T-helper 17 cell (primary cell): ENCODE measurements at regions not wholly inside any gene's neighbourhood (a gene's known extent, or its start where the extent isn't known, plus 50 kb on each side); places are given as distances from the start of the nearest gene placed in this dataset.

Experiments
- ATAC-seq: fragments of 150-1000 bp; cut with Tn5 transposase; 2 replicates; pipeline ENCODE4 v1.10.0; 2021; ENCODE audit warnings: mild to moderate bottlenecking, moderate library complexity
- DNase-seq, 3 donors: peaks; one replicate each; pipeline versions ENCODE4 v3.0.0 to v3.0.0-alpha.2; 2020 to 2021
- H3K9me3 ChIP-seq: one replicate; pipeline ENCODE4 v1.7.0; 2013; ENCODE audit warnings: low read length, mild to moderate bottlenecking; ENCODE audit not compliant: control insufficient read depth, poor library complexity, severe bottlenecking
- H3K27ac Mint-ChIP-seq: one replicate; pipeline ENCODE4 v1.8.0; 2022; ENCODE audit warnings: mild to moderate bottlenecking, moderate library complexity, mixed read lengths
- H3K27me3 Mint-ChIP-seq: one replicate; pipeline ENCODE4 v1.8.0; 2022; ENCODE audit warnings: mixed read lengths
- H3K36me3 Mint-ChIP-seq: one replicate; pipeline ENCODE4 v1.8.0; 2022; ENCODE audit warnings: low read depth, mixed read lengths
- H3K4me1 Mint-ChIP-seq: one replicate; pipeline ENCODE4 v1.8.0; 2022; ENCODE audit warnings: mild to moderate bottlenecking, mixed read lengths
- H3K4me3 Mint-ChIP-seq: one replicate; pipeline ENCODE4 v1.8.0; 2022; ENCODE audit warnings: mild to moderate bottlenecking, moderate library complexity, mixed read lengths

DNA sequence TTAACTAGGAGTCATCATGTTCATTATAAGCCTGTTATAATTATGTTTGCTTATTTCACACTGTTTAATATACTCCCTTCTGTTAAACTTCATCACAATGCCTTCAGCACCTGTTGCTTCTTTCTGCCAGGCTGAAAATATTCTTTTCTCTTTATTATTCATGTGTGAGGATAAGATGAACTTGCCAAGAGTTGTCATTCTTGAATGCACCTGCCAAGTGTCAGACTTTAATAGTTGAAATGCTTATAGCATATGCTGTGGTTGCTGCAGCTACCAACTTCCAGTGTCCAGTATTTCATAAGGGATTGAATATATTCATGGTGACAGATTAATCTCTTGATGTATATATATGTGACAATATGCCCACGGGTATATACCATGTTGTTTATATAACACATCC, 339.2 kb upstream of the MEOX2 start:
- Mint-ChIP-seq H3K36me3 (no peaks in the 10 kb centered on the region), H3K4me1 (no peaks in the 10 kb centered on the region), H3K27me3 (no peaks in the 10 kb centered on the region), H3K4me3 (no peak overlapping the region), H3K27ac (no peak overlapping the region)
- DNase-seq (no peak), ATAC-seq (no peak)
- no peaks in the 10 kb centered on the region for H3K9me3 ChIP-seq

GRCh38 chr7:16023503-16023902, 337.0 kb upstream of the MEOX2 start:
- Mint-ChIP-seq H3K27ac (no peak overlapping the region), H3K4me1 (no peaks in the 10 kb centered on the region), H3K4me3 (no peak overlapping the region), H3K27me3 (no peaks in the 10 kb centered on the region), H3K36me3 (no peaks in the 10 kb centered on the region)
- no peak for ATAC-seq
- H3K9me3 ChIP-seq, result no peaks in the 10 kb centered on the region
- no peak for DNase-seq

DNA sequence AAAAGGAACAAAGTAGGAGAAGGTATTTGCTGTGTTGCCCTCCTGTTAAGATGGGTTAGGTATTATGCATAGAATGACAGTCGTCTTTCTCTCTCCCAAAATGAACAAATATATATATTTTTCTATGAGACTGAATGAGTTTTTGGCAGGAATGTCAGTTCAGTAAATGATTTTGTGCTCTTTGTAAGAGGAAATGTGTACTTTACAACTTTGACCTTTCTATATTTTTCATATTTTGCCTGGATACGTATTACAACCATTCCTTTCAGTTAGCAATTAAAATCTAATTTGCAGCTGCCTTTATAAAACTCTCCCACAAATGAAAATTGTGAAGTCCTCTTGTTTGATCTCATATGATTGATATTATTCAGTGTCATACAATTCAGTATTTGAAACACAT, 336.6 kb upstream of the MEOX2 start:
- no peaks in the 10 kb centered on the region for H3K9me3 ChIP-seq
- ATAC-seq, result no peak
- H3K4me3 Mint-ChIP-seq, result no peak overlapping the region
- H3K27me3 Mint-ChIP-seq, result no peaks in the 10 kb centered on the region
- no peak overlapping the region for H3K27ac Mint-ChIP-seq
- no peaks in the 10 kb centered on the region for H3K36me3 Mint-ChIP-seq
- H3K4me1 Mint-ChIP-seq, result no peaks in the 10 kb centered on the region
- DNase-seq, result no peak

GRCh38 chr7:16021851-16022250, 335.4 kb upstream of the MEOX2 start:
- H3K4me3 Mint-ChIP-seq, result no peak overlapping the region
- DNase-seq, result no peak
- H3K27me3 Mint-ChIP-seq, result no peaks in the 10 kb centered on the region

GRCh38 chr7:16015981-16016380, 329.5 kb upstream of the MEOX2 start:
- no peak for DNase-seq
- no peaks in the 10 kb centered on the region for H3K9me3 ChIP-seq
- no peak overlapping the region for H3K4me3 Mint-ChIP-seq
- H3K27me3 Mint-ChIP-seq, result no peaks in the 10 kb centered on the region
- no peaks in the 10 kb centered on the region for H3K4me1 Mint-ChIP-seq
- H3K36me3 Mint-ChIP-seq, result no peaks in the 10 kb centered on the region
- no peak overlapping the region for H3K27ac Mint-ChIP-seq
- no peak for ATAC-seq

More at GRCh38 chr7:16021851-16022250, 335.4 kb upstream of the MEOX2 start:
- Mint-ChIP-seq H3K36me3 (no peaks in the 10 kb centered on the region), H3K4me1 (no peaks in the 10 kb centered on the region), H3K27ac (no peak overlapping the region)
- H3K9me3 ChIP-seq, result no peaks in the 10 kb centered on the region
- no peak for ATAC-seq

- ATAC-seq, result no peak
- no peaks in the 10 kb centered on the region for H3K4me1 Mint-ChIP-seq
- no peak for DNase-seq
- H3K27ac Mint-ChIP-seq, result no peak overlapping the region
- H3K36me3 Mint-ChIP-seq, result no peaks in the 10 kb centered on the region
- H3K27me3 Mint-ChIP-seq, result no peaks in the 10 kb centered on the region
- no peaks in the 10 kb centered on the region for H3K9me3 ChIP-seq
- H3K4me3 Mint-ChIP-seq, result no peak overlapping the region
Measured at GRCh38 chr7:16014031-16014430, 327.5 kb upstream of the MEOX2 start.

- no peaks in the 10 kb centered on the region for H3K36me3 Mint-ChIP-seq
- H3K27ac Mint-ChIP-seq, result no peak overlapping the region
- no peaks in the 10 kb centered on the region for H3K9me3 ChIP-seq
- ATAC-seq (no peak), DNase-seq (no peak)
- H3K4me1 Mint-ChIP-seq, result no peaks in the 10 kb centered on the region
- H3K4me3 Mint-ChIP-seq, result no peak overlapping the region
- no peaks in the 10 kb centered on the region for H3K27me3 Mint-ChIP-seq
Measured at GRCh38 chr7:16007911-16008310, 321.4 kb upstream of the MEOX2 start.

DNA sequence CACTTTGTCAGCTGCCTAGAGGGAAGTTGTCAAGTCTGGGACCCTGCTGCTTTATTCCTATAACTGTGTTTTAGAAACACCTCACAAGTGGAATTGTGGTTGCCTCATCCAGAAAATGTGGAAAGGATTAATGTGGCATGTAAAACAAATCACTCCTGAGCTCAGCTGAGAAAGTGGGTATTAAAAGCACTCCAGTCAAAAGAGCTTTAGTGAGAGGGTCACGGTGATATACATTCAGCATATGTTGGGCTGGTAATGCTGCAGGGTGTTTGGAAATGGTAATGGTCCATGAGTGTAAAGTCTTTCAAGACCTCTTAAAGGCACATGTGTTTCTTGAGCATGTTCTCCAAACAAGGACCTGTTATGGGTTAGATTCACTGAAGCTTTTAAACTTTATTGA, 318.2 kb upstream of the MEOX2 start:
- Mint-ChIP-seq H3K27ac (no peak overlapping the region), H3K27me3 (no peaks in the 10 kb centered on the region), H3K36me3 (no peaks in the 10 kb centered on the region), H3K4me1 (no peaks in the 10 kb centered on the region), H3K4me3 (no peak overlapping the region)
- DNase-seq (no peak), ATAC-seq (no peak)
- H3K9me3 ChIP-seq, result no peaks in the 10 kb centered on the region

DNA sequence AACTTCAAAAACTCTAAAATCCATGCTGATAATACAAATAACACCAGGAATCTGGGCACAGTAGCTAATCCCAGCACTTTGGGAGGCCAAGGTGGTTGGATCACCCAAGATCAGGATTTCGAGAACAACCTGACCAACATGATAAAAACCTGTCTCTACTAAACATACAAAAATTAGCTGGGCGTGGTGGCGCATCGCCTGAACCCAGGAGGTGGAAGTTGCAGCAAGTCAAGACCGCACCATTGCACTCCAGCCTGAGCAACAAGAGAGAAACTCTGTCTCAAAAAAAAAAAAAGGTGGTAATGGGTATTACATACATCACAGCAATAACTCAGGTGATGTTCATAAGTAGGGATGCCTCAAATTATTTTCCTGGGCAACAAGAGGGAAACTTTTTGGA, 315.0 kb upstream of the MEOX2 start:
- H3K4me1 Mint-ChIP-seq, result no peaks in the 10 kb centered on the region
- ATAC-seq (no peak), DNase-seq (no peak)
- H3K27me3 Mint-ChIP-seq, result no peaks in the 10 kb centered on the region
- no peaks in the 10 kb centered on the region for H3K9me3 ChIP-seq
- no peak overlapping the region for H3K27ac Mint-ChIP-seq
- no peaks in the 10 kb centered on the region for H3K36me3 Mint-ChIP-seq
- H3K4me3 Mint-ChIP-seq, result no peak overlapping the region

- no peaks in the 10 kb centered on the region for H3K27me3 Mint-ChIP-seq
- no peak overlapping the region for H3K4me3 Mint-ChIP-seq
- H3K27ac Mint-ChIP-seq, result no peak overlapping the region
- no peaks in the 10 kb centered on the region for H3K36me3 Mint-ChIP-seq
- no peaks in the 10 kb centered on the region for H3K9me3 ChIP-seq
- ATAC-seq, result no peak
- no peak for DNase-seq
- no peaks in the 10 kb centered on the region for H3K4me1 Mint-ChIP-seq
Measured at GRCh38 chr7:15998617-15999016, 312.1 kb upstream of the MEOX2 start.

DNA sequence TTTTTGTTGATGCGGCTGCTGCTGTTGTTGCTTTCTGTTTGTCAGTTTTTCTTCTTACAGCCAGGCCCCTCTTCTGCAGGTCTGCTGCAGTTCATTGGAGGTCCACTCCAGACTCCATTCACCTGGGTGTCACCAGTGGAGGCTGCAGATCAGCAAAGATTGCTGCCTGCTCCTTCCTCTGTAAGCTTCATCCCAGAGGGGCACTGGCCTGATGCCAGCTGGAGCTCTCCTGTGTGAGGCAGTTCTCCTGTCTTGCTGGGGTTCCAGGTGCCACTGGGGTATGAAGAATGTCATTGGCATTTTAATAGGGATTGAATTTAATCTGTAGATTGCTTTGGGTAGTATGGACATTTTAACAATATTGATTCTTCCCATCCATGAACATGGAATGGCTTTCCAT, 308.5 kb upstream of the MEOX2 start:
- H3K9me3 ChIP-seq, result no peaks in the 10 kb centered on the region
- H3K36me3 Mint-ChIP-seq, result no peaks in the 10 kb centered on the region
- H3K27me3 Mint-ChIP-seq, result no peaks in the 10 kb centered on the region
- ATAC-seq (no peak), DNase-seq (no peak)
- H3K27ac Mint-ChIP-seq, result no peak overlapping the region
- H3K4me3 Mint-ChIP-seq, result no peak overlapping the region
- no peaks in the 10 kb centered on the region for H3K4me1 Mint-ChIP-seq

DNA sequence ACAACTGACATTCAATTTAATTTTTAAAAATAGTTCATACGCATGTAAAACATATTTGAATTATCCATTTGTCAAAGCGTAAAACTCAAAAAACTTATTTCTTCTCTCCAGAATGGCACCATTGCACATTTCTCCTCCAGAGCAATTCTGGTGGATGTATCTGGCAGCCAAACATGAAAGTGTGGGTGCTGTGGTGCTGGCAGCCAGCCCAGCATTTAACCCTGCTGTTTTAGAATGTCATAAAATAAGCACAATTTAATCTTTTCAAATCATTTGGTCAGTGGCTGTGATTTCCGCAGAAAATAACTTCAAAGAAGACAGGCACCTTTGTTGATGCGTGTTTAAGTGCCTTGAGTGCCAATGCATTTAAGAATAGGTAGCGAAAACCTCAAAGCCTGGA, 302.7 kb upstream of the MEOX2 start:
- Mint-ChIP-seq H3K36me3 (no peaks in the 10 kb centered on the region), H3K4me1 (no peaks in the 10 kb centered on the region), H3K4me3 (no peak overlapping the region), H3K27me3 (no peaks in the 10 kb centered on the region), H3K27ac (no peak overlapping the region)
- no peak for ATAC-seq
- H3K9me3 ChIP-seq, result no peaks in the 10 kb centered on the region
- DNase-seq, result no peak

DNA sequence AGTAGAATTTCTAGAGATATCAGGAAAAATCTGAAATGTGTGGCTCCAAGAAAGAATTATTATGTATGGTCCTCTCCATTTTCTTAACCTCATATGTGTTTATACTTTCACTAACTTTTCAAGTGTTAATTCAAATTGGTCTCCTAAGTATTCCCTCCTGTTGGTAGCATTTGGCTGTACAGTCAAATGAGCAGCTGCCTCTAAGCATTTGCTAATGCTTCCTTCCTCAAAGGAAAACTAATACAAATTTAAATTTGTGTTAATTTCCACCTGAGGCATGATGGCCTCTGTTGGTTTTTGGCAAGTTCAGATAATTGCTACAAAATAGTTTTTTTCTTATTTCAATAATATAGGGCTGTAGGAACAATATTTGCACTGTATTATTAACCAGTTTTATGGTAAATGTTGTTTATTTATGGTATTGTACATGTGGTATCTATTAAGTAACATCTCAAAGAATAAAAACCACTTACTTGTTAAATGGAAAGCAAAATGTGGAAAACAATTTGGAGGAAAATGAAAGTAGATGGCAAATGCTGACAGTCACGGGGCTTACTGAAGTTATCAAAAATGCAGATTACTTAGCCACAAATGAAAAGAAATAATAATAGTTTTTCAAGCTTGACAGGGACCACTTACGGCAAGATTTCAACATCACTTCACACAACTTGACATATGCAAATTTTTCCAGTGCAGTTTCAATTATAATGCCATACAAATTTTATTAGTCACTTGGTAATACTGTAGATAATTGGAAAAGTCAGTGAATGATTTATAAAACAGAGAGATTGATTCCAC, 299.3 kb upstream of the MEOX2 start:
- no peaks in the 10 kb centered on the region for H3K9me3 ChIP-seq
- Mint-ChIP-seq H3K27ac (no peak overlapping the region), H3K4me1 (no peaks in the 10 kb centered on the region), H3K4me3 (no peak overlapping the region), H3K36me3 (no peaks in the 10 kb centered on the region), H3K27me3 (no peaks in the 10 kb centered on the region)
- no peak for ATAC-seq
- no peak for DNase-seq

DNA sequence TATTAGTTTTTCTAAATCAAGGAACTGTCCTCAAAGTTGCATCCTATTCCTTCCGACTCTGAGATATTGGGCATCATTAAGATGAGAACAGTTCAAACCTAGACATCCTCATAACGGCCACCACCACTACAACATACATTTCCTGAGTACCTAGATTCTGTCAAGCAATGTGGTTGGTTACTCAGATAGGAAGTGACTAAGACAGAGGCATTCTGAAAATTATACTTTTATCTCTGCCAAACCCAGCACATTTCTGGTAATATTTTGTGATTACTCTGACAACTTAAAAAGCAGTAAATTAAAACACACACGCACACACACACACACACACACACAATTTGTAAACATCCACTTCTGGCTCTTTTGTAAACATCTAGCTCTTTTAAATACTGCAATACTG, 291.2 kb upstream of the MEOX2 start:
- Mint-ChIP-seq H3K4me3 (no peak overlapping the region), H3K36me3 (no peaks in the 10 kb centered on the region), H3K27ac (no peak overlapping the region), H3K4me1 (no peaks in the 10 kb centered on the region), H3K27me3 (no peaks in the 10 kb centered on the region)
- H3K9me3 ChIP-seq, result no peaks in the 10 kb centered on the region
- no peak for DNase-seq
- no peak for ATAC-seq
